ENCODE measurements at regions not wholly inside any gene's neighbourhood (a gene's known extent, or its start where the extent isn't known, plus 50 kb on each side); places are given as distances from the start of the nearest gene placed in this dataset.

- no peak for TF ChIP-seq CTCF (conservative IDR thresholded peaks at IDR 0.05)
- TF ChIP-seq ZFX (IDR thresholded peaks at IDR 0.05), result no peak
Measured at GRCh38 chr16:55091213-55091870, 160.7 kb downstream of the IRX5 start.
